K562 (cell line): ENCODE measurements at regions not wholly inside any gene's neighbourhood (a gene's known extent, or its start where the extent isn't known, plus 50 kb on each side); places are given as distances from the start of the nearest gene placed in this dataset.

Source experiments
- ZNF507 ChIP-seq: conservative IDR thresholded peaks from 2 replicates; pipeline ENCODE4 v1.6.1; 2017; ENCODE audit warnings: missing genetic modification characterization, missing compliant biosample characterization
- TF ChIP-seq, protein P1 (sequence below): fragments of 450-650 bp; IDR thresholded peaks from one replicate; pipeline ENCODE4 v1.6.1; 2018; ENCODE audit warnings: mild to moderate bottlenecking, moderate library complexity; ENCODE audit not compliant: partially characterized antibody
- TF ChIP-seq, protein P2 (sequence below), 2 experiments: fragments of 450-650 bp; formaldehyde crosslinking in 1 of 2; IDR thresholded peaks; 2 replicates each; pipeline versions ENCODE4 v1.4.0 to v1.6.1; 2014 to 2020; ENCODE audit warnings: mild to moderate bottlenecking in 2 of 2, borderline replicate concordance in 1 of 2, low read depth in 1 of 2
- TF ChIP-seq, protein P3 (sequence below): sonication (generic); formaldehyde crosslinking; IDR thresholded peaks from 2 replicates; pipeline ENCODE4 v1.8.0; 2022; ENCODE audit warnings: mild to moderate bottlenecking, missing genetic modification reagents

DNA sequence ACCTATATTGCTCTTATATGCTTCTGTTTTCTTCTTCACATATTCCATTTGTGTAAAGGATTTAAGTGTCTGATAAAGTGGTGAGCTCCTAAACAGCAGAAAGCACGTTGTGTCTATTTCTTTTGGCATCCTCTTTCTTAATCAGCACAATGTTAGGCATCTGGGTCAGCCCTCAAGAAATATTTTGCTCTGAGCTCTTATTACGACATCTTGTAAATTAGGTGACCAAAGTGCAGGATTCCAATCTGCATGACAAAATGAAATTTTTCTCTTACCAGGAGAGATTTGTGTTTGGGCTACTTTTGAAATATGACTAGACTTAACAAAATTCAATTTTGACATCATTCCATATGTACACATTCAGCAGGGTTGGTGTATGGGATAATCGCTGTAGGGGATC is 210.0 kb upstream of the IGFBP7 start (continued):
- TF ChIP-seq, protein P1, sequence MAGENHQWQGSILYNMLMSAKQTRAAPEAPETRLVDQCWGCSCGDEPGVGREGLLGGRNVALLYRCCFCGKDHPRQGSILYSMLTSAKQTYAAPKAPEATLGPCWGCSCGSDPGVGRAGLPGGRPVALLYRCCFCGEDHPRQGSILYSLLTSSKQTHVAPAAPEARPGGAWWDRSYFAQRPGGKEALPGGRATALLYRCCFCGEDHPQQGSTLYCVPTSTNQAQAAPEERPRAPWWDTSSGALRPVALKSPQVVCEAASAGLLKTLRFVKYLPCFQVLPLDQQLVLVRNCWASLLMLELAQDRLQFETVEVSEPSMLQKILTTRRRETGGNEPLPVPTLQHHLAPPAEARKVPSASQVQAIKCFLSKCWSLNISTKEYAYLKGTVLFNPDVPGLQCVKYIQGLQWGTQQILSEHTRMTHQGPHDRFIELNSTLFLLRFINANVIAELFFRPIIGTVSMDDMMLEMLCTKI, result no peak
- no peak for TF ChIP-seq ZNF507
- TF ChIP-seq, protein P2, sequence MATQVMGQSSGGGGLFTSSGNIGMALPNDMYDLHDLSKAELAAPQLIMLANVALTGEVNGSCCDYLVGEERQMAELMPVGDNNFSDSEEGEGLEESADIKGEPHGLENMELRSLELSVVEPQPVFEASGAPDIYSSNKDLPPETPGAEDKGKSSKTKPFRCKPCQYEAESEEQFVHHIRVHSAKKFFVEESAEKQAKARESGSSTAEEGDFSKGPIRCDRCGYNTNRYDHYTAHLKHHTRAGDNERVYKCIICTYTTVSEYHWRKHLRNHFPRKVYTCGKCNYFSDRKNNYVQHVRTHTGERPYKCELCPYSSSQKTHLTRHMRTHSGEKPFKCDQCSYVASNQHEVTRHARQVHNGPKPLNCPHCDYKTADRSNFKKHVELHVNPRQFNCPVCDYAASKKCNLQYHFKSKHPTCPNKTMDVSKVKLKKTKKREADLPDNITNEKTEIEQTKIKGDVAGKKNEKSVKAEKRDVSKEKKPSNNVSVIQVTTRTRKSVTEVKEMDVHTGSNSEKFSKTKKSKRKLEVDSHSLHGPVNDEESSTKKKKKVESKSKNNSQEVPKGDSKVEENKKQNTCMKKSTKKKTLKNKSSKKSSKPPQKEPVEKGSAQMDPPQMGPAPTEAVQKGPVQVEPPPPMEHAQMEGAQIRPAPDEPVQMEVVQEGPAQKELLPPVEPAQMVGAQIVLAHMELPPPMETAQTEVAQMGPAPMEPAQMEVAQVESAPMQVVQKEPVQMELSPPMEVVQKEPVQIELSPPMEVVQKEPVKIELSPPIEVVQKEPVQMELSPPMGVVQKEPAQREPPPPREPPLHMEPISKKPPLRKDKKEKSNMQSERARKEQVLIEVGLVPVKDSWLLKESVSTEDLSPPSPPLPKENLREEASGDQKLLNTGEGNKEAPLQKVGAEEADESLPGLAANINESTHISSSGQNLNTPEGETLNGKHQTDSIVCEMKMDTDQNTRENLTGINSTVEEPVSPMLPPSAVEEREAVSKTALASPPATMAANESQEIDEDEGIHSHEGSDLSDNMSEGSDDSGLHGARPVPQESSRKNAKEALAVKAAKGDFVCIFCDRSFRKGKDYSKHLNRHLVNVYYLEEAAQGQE (IDR thresholded peaks at IDR 0.05; ENCODE audit: borderline replicate concordance), result no peak
- TF ChIP-seq, protein P2 (CRISPR knock-in tag; IDR thresholded peaks at IDR 0.05; ENCODE audit: low read depth), result no peak
- TF ChIP-seq, protein P3, sequence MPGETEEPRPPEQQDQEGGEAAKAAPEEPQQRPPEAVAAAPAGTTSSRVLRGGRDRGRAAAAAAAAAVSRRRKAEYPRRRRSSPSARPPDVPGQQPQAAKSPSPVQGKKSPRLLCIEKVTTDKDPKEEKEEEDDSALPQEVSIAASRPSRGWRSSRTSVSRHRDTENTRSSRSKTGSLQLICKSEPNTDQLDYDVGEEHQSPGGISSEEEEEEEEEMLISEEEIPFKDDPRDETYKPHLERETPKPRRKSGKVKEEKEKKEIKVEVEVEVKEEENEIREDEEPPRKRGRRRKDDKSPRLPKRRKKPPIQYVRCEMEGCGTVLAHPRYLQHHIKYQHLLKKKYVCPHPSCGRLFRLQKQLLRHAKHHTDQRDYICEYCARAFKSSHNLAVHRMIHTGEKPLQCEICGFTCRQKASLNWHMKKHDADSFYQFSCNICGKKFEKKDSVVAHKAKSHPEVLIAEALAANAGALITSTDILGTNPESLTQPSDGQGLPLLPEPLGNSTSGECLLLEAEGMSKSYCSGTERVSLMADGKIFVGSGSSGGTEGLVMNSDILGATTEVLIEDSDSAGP, result no peak
